GM15510 (cell line): ENCODE measurements at regions not wholly inside any gene's neighbourhood (a gene's known extent, or its start where the extent isn't known, plus 50 kb on each side); places are given as distances from the start of the nearest gene placed in this dataset.

ENCODE experiments used
- POLR2A ChIP-seq: IDR thresholded peaks from 3 replicates; pipeline ENCODE4 v1.6.1; 2011; ENCODE audit warnings: borderline replicate concordance; ENCODE audit not compliant: insufficient read length; ENCODE audit errors: extremely low read depth

DNA sequence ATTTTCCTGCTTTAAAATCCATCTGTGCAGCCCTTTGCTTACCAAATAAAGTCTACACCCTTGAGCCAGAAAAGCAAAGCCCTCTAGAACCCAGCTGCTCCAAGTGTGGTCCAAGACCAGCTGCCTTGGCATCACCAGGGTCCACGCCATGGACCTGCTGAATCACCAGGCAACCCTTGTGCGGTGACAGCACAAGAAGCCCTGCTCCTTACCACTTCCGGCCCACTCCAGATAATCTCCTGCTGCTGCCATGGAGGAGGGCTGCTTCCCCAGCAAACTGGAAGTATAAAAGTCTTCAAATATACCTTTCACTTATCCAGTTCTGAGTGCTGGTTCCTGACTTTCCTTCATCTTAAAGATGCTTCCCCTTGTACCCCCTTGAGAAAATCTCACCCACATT is 106.0 kb upstream of the PKDCC start:
- no peak for TF ChIP-seq POLR2A

DNA sequence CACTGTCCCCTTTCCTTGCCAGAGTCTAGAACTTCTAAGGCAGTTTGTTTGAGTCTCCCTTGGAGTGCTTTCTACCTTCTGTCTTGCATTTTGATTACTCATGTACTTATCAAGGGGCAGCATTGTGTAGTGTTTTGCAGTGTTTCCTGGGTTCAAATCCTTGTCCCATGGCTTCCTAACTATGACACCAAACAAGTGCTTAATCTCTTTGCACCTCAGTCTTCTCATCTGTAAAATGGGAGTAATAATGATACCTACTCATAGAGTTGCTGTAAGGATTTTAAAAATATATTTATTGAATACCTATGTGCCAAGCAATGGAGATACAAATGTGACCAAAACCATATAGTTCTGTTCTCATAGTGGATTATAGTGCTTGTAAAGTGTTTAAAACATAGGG is 105.5 kb upstream of the PKDCC start:
- TF ChIP-seq POLR2A: no peak

DNA sequence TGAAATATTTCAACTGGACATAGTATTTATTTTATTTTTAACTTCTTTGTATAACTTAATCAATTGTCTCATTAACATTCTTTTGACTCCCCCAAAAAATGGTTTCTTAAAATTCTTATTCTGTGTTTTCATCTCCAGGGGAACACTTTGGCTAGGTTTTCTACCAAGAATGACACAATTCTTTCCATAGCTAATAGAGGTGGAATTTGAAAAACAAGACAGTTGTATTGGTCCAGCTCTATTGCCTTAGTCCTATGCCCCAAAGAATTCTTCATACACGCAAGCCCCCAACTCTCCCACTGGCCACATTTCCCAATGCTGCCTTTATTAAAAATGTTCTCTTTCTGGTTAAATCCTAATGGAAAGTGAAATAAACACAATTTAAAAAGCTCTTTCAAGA is 104.7 kb upstream of the PKDCC start:
- TF ChIP-seq POLR2A: no peak

DNA sequence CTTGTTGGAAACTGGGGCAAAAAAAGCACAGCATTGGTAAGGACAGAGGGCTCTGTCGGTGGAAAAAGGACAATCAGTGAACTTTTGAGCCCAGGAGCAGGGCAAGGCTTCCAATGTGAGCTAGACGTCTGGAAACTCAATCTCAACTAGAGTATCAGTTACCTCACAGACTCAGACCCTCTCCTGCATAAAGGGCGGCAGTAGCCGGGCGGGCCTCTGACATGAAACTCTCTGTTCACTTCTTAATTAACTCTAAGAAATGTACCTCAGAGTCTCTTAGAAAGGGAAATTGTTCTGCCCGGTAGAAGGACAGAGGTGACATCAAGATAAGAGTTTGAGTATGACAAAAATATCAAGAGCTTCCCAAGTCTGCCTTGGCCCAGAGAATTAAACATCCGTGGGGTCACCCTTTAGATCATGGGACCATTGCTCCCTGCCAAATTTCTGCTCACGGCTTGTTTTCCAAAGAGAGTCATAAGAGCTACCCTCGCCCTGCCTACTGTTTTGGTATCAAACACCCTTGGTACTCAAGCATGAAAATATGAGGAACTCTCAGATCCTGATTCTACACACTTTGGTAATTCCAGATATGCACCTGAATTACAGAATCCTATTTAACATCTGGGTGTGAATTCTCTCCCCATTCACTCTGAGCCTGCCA is 103.5 kb upstream of the PKDCC start:
- TF ChIP-seq POLR2A: no peak

DNA sequence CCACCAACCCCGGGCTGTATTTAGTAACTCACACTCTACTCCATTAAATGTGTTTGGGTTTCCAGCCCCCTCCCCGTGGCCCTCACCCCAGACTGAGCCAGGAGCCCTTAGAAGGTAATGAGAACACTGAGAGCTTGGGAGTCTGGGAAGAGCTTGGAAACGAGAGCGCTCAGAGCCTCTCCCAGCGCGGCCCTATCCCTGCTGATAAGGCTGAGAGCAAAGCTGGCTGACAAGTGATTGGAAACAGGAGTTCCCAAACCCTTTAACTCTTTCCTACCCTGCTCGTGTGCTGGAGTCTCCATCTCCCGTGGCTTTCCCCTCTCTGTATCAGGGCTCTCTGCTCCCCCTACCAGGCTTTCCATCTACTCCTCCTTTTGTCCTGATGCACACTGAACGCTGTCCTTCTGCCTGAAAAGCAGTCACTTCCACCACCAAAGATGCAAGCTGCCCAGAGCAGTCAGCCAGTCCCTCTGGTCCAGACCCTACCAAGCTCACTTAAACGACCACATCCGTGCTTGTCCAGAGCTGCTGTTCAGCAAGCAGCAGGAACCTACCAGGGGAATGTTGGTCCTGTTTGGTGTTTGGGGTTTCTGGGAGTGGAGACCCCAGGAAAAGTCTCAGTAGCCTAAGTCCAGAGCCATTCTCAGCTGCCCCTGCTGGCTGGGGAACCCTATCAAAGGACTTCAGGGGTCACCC is 100.0 kb upstream of the PKDCC start:
- no peak for TF ChIP-seq POLR2A

DNA sequence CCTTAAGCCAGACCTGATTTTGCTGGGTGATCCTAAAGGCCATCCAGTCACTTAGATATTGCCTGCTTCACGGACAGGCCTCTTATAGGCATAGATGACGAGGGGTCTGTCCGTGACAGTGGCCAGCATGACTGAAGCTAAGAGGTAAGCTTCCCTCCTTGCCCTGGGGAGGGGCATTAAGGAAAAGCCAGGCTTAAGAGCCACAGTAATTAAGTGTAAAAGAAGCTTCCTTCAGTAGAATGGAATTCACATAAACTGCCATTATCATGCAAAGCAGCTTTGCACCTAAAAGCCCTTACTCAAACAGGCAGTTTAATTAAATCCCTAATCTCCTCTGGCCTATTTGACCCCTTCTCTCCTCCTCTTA is 99.4 kb upstream of the PKDCC start:
- TF ChIP-seq POLR2A: no peak

DNA sequence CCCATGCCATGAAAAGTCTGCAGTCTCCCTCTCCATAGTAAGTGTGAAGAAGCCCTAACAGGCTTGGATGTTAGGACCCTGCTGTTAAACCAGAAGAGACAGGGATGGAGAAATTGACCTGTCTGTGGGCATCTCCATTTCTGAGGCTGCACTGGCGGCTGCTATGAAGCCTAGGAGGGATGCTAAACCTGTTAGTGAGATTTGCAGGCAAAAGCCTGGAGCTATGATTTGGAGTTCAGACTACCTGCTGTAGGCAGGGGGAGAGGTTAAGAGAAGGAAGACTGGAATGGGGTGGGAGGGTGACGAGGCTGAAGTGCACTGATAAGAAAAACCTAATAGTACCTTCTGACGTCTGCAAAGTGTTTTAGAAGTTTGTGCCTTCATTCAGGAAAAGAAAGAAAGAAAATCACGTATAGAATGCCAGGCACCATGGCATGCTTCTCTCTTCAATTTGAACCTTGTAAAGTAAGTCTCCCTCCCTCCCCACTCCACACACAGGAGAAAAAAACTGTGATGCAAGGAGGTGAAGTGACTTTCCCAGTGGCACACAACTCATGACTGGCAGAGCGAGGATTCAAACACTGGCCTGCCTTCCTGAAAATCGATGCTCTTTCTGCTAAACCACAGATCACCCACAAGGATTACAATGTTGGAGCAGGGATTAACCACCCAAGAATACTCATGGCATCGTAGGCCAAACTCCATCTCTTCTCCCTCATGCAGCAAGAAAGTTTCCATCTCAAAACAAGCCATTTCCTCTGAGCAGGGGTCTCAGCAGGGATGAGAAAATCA is 98.5 kb upstream of the PKDCC start:
- no peak for TF ChIP-seq POLR2A

DNA sequence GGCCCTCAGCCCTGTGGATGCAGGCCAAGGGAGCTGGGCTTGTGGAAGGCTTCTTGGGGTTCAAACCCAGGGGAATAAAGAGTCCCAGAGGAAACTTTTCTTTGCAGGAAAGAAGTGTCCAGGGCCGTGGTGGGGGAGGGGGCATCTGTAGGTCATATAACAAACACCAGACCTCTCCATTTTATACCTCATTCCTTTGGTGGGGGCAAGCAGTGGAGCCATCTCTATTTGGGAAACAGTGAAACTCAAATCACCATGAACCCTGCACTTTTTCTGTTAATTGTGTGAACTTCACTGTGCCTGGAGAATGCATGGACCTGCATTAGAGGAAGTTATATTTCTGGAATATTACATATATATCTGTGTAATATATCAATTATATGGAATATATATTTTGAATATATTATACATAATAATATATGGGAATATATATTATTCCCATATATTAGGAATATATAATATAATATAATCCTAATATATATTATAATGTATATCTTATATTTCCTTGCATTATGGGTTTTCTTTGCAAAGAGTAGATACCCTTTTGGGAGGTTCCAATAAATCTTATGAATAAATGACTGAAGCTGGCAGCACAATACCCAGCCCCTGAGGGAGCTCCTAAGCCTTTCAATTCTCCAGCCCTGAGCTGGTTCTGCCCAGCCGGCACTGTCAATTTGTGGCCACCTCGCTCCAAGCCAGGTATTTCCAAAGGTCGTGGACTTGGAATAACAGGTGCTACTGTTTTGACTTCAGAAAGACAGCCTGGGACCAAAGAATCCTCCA is 97.7 kb upstream of the PKDCC start:
- no peak for TF ChIP-seq POLR2A

DNA sequence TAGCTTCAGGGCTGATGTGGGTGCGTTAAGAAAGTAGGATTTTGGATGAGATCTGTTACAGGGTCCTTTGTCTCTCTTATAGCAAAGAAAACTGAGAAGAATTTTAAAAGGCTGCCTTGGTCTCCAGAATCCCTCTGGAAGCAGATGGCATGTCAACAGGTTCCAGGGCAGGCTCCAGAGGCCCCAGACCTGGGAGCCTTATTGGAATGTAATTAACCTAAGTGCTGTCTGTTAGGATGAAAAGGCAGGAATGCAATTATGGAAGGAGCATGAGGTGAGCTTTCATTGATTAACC is 97.2 kb upstream of the PKDCC start:
- no peak for TF ChIP-seq POLR2A

DNA sequence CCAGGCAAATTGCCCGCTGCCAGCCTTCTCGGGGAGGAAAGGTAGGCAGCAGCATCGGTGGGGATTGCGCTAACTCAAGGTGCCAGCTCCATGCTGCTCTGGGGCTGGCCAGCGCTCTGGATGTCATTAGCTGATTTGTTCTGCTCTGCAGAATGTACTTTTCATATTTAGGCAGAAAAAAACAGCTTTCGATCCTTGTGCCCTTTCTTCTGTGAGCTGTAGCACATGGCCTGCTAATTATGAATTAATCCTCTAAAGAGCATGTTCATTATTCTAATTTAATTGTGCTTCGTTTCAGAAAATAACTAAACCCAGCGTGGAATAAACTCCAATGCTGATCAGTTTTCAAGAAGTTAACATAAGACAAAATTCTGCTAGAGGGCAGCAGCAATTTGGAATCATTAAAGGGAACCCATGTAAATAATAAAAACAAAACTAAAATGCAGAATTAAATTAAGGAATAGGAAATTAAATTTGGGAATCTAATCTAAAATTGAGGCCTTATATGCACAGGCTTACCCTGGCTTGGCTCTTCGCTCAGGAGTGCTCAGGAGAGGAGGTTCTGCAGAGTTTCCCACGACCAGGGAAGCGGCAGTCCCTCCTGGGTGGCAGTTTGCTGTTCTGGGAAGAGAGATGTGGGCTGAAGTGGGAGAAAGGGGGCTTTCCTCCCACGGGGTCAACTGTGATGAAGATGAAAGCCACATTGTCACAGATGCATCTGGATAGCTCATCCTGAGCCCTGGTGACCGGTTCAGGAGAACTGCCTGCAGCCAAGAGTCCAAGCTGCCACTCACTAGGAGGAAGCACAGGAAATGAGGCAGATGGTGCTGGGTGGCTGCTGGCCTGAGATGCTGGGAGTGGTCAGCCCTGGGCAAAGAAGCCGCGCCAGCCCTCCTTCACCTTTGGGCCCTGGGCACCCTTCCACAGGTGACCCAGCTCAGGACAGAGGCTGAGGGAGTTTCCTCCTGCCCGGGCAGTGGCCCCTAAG is 93.2 kb upstream of the PKDCC start:
- TF ChIP-seq POLR2A: no peak

DNA sequence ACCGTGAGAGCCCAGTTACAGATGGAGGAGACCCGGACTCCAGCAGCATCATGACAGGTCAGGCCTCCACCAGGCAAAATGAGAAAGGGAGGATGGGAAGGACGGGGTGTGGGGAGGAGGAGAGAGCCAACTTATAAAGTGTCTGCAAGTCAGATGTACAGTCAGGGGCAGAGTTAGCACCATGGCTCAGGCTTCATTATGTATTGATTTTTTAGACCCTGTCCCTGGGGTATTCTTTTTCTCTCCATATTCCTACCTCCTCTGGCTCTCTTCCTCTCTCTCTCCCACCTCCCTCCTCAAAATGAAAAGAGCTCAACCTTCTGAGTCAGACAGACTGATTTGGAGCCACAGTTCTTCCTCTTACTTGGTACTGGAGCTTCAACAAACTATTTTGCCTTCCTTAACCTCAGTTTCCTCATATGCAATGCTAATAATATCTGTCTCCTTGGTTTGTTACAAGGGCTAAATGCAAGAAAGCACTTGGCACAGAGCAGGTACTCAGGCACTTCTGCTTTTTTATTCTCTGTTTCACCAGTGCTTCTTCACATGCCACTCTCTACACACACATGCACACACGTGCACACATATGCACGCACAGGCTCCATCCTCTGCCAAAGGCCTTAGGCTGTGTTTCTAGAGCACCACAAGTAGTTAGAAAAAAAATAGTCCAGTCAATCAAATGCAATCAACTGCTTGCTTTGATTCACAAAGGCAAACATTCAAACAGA is 92.3 kb upstream of the PKDCC start:
- no peak for TF ChIP-seq POLR2A

DNA sequence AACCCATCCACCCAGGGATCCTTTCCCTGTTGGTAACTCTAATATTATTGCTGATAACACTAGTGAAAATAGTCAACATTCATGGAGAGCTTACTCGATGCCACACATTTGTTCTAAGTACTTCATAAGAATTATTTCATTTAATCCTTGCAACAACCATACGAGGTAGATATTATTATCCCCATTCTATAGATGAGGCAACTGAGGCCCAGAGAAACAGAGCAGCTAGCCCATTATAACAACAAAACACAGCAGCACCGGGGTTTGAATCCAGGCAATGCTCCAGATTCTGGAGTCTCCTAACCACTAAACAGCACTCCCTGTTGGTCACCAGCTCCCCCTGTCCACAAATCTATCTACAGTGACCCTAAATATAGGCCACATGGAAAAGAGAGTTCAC is 90.4 kb upstream of the PKDCC start:
- no peak for TF ChIP-seq POLR2A

DNA sequence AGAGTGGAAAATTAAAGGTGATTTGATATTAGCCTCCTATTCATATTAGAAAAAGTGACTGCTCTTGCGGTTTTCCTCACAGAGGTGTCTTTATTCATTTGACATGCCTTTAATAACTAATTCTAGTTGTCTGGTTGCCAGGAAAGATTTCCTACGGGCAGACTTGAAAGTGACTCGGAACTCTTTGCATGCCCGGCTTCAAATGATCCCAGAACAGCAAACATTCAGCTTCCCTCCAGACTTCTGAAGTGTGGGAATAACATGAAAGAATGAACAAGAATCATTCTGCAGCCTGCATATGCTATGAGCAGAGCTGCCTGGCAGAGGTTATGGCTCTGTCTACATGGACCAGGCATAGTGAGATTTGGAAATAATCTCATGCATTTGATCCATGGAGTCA is 89.6 kb upstream of the PKDCC start:
- no peak for TF ChIP-seq POLR2A
